ENCODE measurements at regions not wholly inside any gene's neighbourhood (a gene's known extent, or its start where the extent isn't known, plus 50 kb on each side); places are given as distances from the start of the nearest gene placed in this dataset.
A peak's percentile ranks its signal among the peaks of the same experiment; 100 is the strongest.

- DNase-seq = no peak
Observed at GRCh38 chr1:172810480-172811175, 151.7 kb downstream of the FASLG start.

- no peak for DNase-seq
Observed at GRCh38 chr1:172811694-172812093, 152.8 kb downstream of the FASLG start.

DNA sequence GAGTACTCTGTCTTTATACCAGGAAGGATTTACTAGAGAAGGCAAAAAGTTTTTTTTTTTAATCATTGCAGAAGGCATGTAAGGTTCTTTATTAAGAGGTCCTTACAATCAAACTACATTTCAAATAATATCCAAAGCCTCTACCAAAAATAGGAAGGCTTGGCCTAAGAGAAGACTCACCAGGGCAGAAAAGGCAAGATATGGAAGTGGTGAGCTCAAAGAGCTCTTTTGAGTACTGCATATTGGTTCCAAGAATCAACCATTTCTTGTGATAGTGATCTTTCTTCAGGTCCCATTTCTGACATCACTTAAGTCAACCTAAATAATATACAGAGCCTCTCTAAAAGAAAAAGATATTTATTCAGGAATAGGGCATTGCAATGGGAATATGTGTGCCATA lies 153.2 kb downstream of the FASLG start:
- no peak for DNase-seq

- DNase-seq = no peak
Observed at GRCh38 chr1:172813330-172813729, 154.4 kb downstream of the FASLG start.

- no peak for DNase-seq
Observed at GRCh38 chr1:172814428-172814827, 155.5 kb downstream of the FASLG start.

- no peak for DNase-seq
Observed at GRCh38 chr1:172815740-172816139, 156.8 kb downstream of the FASLG start.

- no peak for DNase-seq
Observed at GRCh38 chr1:172818841-172819527, 160.1 kb downstream of the FASLG start.

DNA sequence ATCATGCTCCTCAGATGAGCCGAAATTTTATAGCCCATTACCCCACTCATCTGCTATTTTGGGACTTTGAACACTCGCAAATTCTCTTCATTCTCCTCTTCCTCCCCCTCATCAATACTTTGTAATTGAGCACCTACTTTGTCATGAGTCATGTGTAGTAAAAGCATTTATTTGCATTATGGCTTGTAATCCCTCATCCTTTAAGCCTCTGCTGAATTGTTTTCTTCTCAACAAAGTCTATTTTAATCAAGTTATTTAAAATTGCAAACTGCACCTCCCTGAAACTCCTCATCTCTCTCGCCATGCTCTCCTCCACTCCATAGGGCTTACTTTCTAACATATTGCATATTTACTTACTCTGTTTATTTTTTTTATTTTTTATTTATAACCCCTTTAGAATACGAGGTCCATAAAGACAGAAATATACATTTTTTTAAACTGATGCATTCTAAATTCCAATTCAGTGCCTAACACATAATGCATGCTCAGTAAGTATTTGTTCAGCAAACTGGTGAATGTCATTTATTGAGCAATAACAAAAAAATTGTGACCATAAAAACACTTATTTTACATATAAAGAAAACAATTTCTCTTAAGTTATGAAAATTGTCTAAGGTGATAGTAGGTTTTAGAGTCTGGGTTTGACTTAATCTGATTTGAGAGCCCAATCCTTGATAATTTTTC lies 161.7 kb downstream of the FASLG start:
- DNase-seq = no peak

DNA sequence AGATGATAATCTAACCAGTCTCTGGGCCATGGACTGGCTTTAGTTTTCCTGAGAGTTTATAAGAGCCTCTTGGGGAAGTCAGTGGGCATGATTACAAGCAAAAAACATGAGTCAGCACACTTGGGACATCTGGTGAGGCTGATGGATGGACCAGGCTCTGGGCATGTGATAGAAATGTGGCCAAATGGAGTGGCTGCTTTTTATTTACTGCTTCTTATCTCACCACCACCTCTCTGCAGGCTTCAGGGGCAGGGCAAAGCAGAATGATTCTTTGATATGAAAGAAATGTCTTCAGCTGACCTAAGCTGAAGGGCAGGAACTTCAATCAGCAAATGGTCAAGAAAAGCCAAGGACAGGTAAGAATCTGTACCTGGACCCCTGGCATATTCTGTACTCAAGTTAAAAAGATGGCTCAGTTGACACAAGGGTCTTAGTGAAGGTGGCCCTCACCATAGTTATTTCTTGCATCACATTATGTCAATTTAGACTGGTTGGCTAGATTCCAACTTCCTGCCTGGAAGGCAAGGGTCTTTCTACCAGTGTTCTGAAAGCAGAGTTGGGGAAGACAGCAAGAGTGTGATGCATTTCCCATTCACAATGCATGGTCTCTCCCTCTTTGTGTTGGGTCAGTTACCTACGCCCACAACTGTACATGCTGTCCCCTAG lies 162.8 kb downstream of the FASLG start:
- peak; percentile 30 for DNase-seq

DNA sequence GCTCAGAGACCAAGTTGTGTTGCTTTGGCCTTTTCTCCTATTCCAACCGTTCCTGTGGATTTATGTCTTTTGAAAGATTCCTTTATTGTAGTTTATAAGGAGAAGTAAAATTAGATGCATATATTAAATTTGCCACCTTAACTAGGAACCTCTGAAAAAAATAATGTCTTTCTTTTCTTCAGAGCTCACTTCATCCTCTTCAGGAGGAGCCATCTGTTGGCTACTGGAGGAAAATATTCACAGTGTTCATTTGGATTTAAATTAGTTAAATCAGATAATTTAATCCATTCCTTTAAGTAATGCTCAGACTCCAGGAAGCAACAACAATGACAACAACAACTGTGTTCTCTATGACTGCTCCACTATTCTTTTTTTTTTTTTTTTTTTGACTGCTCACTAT lies 164.0 kb downstream of the FASLG start:
- no peak for DNase-seq

DNA sequence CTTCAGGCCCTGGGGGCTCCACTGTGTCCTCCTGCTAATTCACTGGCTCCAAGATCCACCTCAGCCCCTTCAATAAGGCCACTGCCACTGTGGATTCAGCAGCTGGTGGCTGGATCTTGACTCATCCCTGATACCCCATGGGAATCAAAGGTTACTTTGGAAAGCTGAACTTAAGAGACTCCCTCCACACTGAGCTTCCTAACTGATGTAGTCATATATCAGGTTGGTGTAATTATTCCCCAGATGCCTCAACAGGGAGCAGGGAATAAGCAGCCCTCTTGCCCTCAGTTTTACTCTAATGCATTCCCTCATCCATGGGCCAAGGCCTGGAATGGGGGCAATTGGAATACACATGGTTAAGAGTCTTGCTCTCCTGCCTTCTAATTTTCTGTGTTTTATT lies 164.6 kb downstream of the FASLG start:
- no peak for DNase-seq

DNA sequence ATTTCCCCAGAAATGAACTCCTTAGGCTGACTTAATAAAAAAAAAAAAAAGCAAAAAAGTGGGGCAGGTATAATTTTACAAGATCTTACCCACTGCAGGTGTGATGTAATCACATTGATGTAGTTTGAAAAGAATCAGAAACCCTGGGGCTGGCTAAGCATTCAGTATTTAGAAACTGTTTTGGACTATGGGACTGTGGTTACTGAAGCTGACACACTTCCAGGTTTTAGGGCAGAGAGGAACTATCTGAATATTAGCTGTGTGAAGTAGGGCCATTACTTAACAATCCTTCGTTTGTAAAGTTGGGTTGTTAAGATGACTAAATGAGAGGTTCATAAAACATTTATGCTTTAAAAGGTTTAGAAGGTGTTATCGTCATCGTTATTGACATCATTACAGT lies 165.3 kb downstream of the FASLG start:
- DNase-seq = no peak

DNA sequence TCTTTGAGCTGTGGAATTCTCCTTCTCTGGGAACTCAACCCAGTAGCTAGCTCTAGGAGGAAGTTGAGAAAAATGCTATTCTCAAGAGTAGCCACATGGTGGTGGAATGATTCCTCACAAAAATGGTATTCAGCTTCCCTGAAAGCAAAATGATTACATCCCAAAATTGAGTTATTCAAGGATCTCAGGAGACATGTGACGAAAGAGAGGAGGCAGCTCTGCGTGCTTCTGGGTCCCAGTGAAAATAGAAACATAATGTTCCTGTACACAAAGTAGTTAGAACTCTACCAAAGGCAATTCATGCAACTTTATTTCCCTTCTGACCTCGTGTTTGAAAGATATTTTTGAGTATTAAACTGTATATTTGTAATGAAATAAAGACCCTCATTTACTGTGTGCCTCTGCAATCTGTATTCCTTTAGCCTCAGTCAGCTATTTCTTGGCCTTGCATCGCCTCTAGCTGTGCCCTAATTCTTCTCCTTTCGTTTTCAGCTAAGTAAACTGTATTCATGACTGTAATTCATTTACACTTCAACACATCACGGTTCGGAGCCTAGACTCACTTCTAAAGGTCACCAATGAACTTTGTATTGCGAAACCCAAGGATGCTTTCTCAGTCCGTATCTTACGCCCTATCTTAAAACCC lies 167.3 kb downstream of the FASLG start:
- DNase-seq = no peak

DNA sequence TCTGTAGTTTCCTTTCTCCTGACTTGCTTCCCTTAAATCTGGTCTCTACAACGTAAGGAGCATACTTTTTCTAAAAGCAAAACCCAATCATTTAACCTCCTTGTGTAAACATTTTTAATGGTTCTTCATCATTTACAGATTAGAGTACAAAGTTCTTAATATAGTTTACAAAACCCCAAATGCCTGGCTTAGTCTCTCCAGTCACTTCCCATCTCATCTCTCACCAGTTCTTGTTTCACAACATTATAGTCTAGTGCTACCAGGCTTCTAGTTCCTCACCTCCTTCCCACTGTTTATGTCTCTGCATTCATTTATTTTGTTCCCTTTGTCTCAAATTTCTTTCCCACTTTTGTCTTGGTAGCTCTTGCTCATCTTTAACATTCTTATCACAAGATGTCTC lies 168.4 kb downstream of the FASLG start:
- no peak for DNase-seq

DNA sequence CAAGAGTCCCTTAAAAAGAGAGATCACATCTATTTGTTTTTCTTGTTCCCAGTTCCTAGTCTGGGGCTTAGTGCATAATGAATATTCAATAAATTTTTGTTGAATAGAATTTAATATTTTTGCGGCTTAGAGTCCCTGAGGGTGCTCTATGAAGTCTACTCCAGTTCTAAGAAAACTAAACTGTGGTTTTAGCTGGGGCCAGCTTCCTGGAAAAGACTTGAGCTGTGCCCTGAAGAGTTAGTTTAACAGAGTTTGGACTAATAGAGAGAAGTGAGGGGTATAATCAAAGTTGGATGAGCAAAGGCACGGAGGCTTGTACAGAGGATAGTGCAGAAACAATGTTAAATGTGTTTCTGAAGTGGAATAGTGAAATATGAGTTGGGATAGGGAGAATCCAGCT lies 168.9 kb downstream of the FASLG start:
- DNase-seq = no peak

DNA sequence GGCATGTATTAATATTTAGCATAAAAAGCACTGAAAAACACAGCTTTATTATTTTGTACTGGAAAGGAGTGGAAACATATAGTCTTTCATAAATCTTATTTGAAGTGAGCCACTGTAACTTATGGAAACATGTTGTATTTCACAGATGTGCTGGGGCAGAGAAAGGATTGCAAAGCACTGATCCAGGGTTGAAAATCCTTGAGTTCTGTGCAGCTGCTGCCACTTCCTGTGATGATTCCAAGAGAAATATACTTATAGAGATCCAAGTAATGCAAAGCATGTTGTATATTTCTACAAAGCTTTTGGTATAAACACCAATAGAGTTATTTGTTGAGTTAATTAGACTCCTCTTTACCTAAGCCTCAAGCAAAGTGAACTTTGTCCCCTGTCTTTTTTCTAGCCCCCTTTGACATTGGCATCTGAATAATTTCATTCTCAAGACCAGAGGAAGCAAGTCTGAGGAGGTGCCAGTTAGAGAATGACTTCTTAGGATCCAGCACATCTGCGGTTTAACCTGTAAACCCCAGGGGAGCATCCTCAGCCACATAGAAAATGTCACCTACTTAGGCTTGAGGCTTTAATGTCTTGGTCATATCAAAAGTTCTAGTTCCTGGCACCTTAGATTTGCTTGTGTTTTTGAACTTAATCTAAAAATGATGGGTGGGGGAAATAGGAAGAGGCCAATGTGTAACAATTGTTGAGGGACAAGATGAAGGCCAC lies 173.3 kb downstream of the FASLG start:
- DNase-seq = no peak

DNA sequence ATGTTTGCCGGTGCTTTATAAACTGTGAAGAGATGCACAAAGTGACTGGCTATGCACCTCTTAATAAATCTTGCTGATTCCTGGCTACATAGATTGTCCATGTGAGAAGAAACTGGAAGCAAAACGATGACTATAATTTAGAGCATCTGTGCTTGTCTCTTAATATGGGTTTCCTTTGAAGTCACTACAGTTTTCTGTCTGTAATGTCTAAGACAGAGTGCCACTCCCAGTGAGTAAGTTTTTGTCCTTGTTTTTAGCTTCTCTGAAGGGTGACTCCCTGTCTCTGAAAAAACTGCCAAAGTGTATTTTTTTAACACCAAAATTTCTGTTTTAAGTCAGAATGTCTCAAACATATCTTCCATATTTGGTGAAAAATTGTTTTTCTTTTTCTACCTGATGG lies 175.1 kb downstream of the FASLG start:
- DNase-seq = no peak

DNA sequence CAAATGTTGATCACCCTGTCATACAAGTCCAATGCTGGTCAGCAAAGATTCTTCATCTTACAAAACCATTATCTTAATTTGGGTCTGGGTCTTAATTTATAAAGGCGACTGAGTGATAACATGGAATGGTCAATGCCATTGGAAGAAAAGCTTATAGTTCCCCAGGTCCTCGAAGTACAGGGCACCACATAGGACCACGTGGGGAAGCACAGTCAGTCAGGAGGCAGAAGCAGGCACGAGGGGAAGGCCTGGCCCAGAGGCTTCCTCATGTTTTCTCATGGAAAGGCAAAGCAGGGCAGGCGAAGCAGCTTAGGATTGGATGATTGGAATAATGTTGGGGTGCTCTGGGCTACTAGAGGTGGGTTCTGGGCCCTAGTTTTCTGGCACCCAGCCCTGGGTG lies 175.7 kb downstream of the FASLG start:
- DNase-seq = no peak

GRCh38 chr1:172835834-172836233 lies 176.9 kb downstream of the FASLG start:
- DNase-seq = no peak

GRCh38 chr1:172837816-172838679 lies 179.1 kb downstream of the FASLG start:
- DNase-seq = no peak

DNA sequence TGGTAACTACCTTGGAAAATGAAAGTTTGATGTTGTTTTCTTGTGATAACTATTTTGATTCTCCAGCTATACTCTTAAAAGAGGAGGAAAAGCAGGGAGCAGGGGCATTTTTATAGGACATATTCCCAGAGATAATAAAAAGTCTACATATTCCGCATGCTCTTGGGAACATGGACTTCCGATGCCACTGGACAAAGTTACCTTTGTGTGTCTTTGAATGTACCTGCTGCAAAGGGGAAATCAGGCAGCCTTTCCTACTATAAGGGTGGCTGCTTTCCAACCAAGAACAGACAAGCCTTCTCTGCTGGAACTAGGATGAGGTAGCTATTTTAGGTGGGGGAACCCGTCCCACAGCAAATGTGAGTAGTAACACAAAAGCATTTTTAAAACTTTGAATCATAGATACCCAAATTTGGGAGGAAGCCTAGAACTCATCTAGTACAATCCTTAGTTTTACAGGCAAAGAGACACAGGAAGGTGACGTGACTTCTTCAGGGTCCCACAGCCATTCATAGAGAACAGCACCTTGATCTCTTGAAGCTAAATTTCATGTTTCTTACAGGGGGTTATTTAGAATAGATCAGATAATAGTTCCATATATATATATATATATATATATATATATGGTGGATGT lies 179.9 kb downstream of the FASLG start:
- DNase-seq = no peak

All from NCI-H510A (cell line).